Kidney (tissue), 13 donors: ENCODE measurements at regions not wholly inside any gene's neighbourhood (a gene's known extent, or its start where the extent isn't known, plus 50 kb on each side); places are given as distances from the start of the nearest gene placed in this dataset.

Experiments used
- DNase-seq, 5 donors: peaks; one replicate each; pipeline ENCODE4 v3.0.0-alpha.2; 2013 to 2020
- FAIRE-seq: peaks from 2 replicates; lab custom pipeline; 2012; peaks lifted over from hg19 to GRCh38; lab: Jason Lieb, UNC
- H3K27ac ChIP-seq, 2 donors: one replicate each; pipeline ENCODE4 v1.7.0; 2013; ENCODE audit warnings: low read depth in 2 of 2, low read length in 2 of 2, inconsistent platforms in 1 of 2
- H3K27me3 ChIP-seq: one replicate; pipeline ENCODE4 v1.7.1; 2013; ENCODE audit warnings: low read length, inconsistent platforms; ENCODE audit not compliant: control insufficient read depth, insufficient read depth
- H3K36me3 ChIP-seq, 3 donors: one replicate each; pipeline versions ENCODE4 v1.7.0 to v1.7.1; 2013; ENCODE audit warnings: low read length in 3 of 3, control low read depth in 1 of 3, inconsistent platforms in 1 of 3; ENCODE audit not compliant: insufficient read depth in 3 of 3, control insufficient read depth in 2 of 3
- H3K4me1 ChIP-seq, 3 donors: one replicate each; pipeline versions ENCODE4 v1.7.0 to v1.7.1; 2013; ENCODE audit warnings: low read length in 3 of 3, inconsistent platforms in 1 of 3, low read depth in 1 of 3; ENCODE audit not compliant: control insufficient read depth in 2 of 3, insufficient read depth in 2 of 3
- H3K4me3 ChIP-seq, 3 donors: one replicate each; pipeline versions ENCODE4 v1.7.0 to v1.8.1; 2013; ENCODE audit warnings: low read length in 3 of 3, control low read depth in 1 of 3, inconsistent platforms in 1 of 3
- H3K9ac ChIP-seq, 3 donors: one replicate each; pipeline versions ENCODE4 v1.7.0 to v1.7.1; 2013; ENCODE audit warnings: low read length in 3 of 3, control low read depth in 1 of 3, inconsistent platforms in 1 of 3
- H3K9me3 ChIP-seq, 3 donors: one replicate each; pipeline versions ENCODE4 v1.7.0 to v1.7.1; 2013; ENCODE audit warnings: low read length in 3 of 3, control low read depth in 1 of 3, inconsistent platforms in 1 of 3; ENCODE audit not compliant: control insufficient read depth in 2 of 3, insufficient read depth in 1 of 3
- CTCF ChIP-seq: IDR thresholded peaks from 3 replicates; pipeline ENCODE4 v1.5.1; 2012; ENCODE audit warnings: mild to moderate bottlenecking, moderate library complexity, borderline replicate concordance; ENCODE audit not compliant: insufficient read depth; ENCODE audit errors: extremely low read depth
- intact Hi-C: fragments of 100-400 bp; cut with DNase I; formaldehyde crosslinking; loops from one replicate; pipeline ENCODE4 v1.11.1; 2022
- donor health status: control.
- donor health status: control.
- donor health status: control.
- donor health status: control.
- donor health status: control.
- donor health status: DM: yes; HTN: yes; CAD: no.
- donor health status: Normal renal cell carcinoma (clear cell type).

- Histone ChIP-seq H3K27ac (no peak overlapping the region), H3K27me3 (no peaks in the 10 kb centered on the region), H3K9me3 (peaks cover 0 to 10% (median 0%) of the 10 kb centered on the region in 3 donors), H3K4me3 (no peak overlapping the region), H3K9ac (no peak overlapping the region), H3K4me1 (no peaks in the 10 kb centered on the region), H3K36me3 (no peaks in the 10 kb centered on the region)
- DNase-seq (no peak), FAIRE-seq (no peak)
- TF ChIP-seq CTCF = no peak
- intact Hi-C loops = no loop called here
These were observed 324.9 kb downstream of the NPR3 start for GRCh38 chr5:33035851-33036527.

- no peak for FAIRE-seq
- TF ChIP-seq CTCF = no peak
- H3K4me1 ChIP-seq = no peaks in the 10 kb centered on the region
These were observed 326.0 kb downstream of the NPR3 start for GRCh38 chr5:33037076-33037475.

GRCh38 chr5:33041586-33041985, 330.5 kb downstream of the NPR3 start:
- intact Hi-C loops = no loop called here
- H3K4me3 ChIP-seq = no peak overlapping the region
- H3K27me3 ChIP-seq = no peaks in the 10 kb centered on the region
- FAIRE-seq (no peak), DNase-seq (no peak)
- no peaks in the 10 kb centered on the region for H3K36me3 ChIP-seq
- no peaks in the 10 kb centered on the region for H3K4me1 ChIP-seq
- TF ChIP-seq CTCF = no peak
- peaks cover 0 to 15% (median 0%) of the 10 kb centered on the region in 3 donors for H3K9me3 ChIP-seq
- no peak overlapping the region for H3K9ac ChIP-seq
- no peak overlapping the region for H3K27ac ChIP-seq

More at GRCh38 chr5:33037076-33037475, 326.0 kb downstream of the NPR3 start:
- no peak for DNase-seq
- intact Hi-C loops = no loop called here
- H3K9me3 ChIP-seq = peaks cover 0 to 15% (median 0%) of the 10 kb centered on the region in 3 donors
- H3K27ac ChIP-seq = no peak overlapping the region
- H3K27me3 ChIP-seq = no peaks in the 10 kb centered on the region
- H3K9ac ChIP-seq = no peak overlapping the region
- H3K36me3 ChIP-seq = no peaks in the 10 kb centered on the region
- no peak overlapping the region for H3K4me3 ChIP-seq
